A549 (cell line): ENCODE measurements at regions not wholly inside any gene's neighbourhood (a gene's known extent, or its start where the extent isn't known, plus 50 kb on each side); places are given as distances from the start of the nearest gene placed in this dataset.

Experiments
- CBX8 ChIP-seq: fragments of 200-600 bp; sonication (generic); IDR thresholded peaks from 2 replicates; pipeline ENCODE4 v1.6.1; 2016
- POLR2A ChIP-seq: IDR thresholded peaks from 2 replicates; pipeline ENCODE4 v1.6.1; 2012; ENCODE audit warnings: mild to moderate bottlenecking, low read length
- RCOR1 ChIP-seq: fragments of 150-350 bp; IDR thresholded peaks from 2 replicates; pipeline ENCODE4 v1.6.1; 2014; ENCODE audit warnings: antibody characterized with exemption, low read length, low read depth
- TF ChIP-seq, protein P1 (sequence below): fragments of >200 bp; sonication (Bioruptor Twin); formaldehyde crosslinking; IDR thresholded peaks from 3 replicates; pipeline ENCODE4 v1.5.1; 2016
- TF ChIP-seq, protein P2 (sequence below): fragments of 250-450 bp; sonication (Bioruptor Pico); IDR thresholded peaks from 2 replicates; pipeline ENCODE4 v1.5.0; 2021; ENCODE audit warnings: mild to moderate bottlenecking, moderate library complexity, borderline replicate concordance

DNA sequence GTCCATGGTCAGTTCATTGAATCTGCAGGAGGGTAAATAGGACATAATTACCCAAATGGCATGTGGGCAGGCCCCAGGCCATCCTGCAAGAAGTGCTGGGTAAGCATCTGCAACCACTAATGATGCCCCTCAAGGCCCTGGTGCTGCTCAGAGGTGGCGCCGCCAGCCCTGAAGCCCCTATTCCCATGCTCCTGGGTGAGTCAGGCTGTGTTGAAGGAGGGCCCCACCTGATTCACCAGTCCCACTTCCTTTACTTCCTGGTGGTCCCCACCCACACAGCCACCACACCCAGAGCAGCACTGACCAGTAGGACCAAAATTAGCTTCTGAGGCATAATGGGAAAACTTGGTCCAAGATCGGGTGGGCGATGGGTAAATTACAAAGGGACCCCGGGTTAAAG is 120.4 kb upstream of the SPRY4 start:
- TF ChIP-seq, protein P1, sequence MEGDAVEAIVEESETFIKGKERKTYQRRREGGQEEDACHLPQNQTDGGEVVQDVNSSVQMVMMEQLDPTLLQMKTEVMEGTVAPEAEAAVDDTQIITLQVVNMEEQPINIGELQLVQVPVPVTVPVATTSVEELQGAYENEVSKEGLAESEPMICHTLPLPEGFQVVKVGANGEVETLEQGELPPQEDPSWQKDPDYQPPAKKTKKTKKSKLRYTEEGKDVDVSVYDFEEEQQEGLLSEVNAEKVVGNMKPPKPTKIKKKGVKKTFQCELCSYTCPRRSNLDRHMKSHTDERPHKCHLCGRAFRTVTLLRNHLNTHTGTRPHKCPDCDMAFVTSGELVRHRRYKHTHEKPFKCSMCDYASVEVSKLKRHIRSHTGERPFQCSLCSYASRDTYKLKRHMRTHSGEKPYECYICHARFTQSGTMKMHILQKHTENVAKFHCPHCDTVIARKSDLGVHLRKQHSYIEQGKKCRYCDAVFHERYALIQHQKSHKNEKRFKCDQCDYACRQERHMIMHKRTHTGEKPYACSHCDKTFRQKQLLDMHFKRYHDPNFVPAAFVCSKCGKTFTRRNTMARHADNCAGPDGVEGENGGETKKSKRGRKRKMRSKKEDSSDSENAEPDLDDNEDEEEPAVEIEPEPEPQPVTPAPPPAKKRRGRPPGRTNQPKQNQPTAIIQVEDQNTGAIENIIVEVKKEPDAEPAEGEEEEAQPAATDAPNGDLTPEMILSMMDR, result no peak
- no peak for TF ChIP-seq RCOR1
- TF ChIP-seq, protein P2, sequence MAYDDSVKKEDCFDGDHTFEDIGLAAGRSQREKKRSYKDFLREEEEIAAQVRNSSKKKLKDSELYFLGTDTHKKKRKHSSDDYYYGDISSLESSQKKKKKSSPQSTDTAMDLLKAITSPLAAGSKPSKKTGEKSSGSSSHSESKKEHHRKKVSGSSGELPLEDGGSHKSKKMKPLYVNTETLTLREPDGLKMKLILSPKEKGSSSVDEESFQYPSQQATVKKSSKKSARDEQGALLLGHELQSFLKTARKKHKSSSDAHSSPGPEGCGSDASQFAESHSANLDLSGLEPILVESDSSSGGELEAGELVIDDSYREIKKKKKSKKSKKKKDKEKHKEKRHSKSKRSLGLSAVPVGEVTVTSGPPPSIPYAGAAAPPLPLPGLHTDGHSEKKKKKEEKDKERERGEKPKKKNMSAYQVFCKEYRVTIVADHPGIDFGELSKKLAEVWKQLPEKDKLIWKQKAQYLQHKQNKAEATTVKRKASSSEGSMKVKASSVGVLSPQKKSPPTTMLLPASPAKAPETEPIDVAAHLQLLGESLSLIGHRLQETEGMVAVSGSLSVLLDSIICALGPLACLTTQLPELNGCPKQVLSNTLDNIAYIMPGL (CRISPR knock-in tag), result no peak
- TF ChIP-seq POLR2A, result no peak
- no peak for TF ChIP-seq CBX8
